NCI-H526 (cell line): ENCODE measurements at regions not wholly inside any gene's neighbourhood (a gene's known extent, or its start where the extent isn't known, plus 50 kb on each side); places are given as distances from the start of the nearest gene placed in this dataset.

ENCODE experiments used
- DNase-seq, 2 experiments: peaks; one replicate each; lab custom pipeline; 2025; lab: John Stamatoyannopoulos, UW

DNA sequence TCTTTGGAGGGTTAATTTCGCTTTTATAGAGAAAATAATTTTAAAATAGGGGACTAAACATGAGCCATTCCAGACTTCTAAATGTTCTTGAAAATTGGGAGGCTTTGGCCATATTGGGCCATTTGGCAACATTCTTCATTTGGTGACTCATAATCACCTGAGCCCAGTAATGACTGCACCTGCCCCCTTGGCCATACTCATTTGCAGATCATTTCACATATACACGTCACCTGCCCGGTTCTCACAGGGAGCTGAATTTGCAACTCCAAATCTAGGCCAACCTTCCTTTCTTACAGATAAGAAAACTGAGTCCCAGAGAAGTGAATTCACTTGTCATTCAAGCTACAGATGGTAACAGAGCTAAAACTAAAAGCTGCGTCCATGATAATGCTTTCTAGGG lies 289.7 kb downstream of the EPHA4 start:
- no peak for DNase-seq

DNA sequence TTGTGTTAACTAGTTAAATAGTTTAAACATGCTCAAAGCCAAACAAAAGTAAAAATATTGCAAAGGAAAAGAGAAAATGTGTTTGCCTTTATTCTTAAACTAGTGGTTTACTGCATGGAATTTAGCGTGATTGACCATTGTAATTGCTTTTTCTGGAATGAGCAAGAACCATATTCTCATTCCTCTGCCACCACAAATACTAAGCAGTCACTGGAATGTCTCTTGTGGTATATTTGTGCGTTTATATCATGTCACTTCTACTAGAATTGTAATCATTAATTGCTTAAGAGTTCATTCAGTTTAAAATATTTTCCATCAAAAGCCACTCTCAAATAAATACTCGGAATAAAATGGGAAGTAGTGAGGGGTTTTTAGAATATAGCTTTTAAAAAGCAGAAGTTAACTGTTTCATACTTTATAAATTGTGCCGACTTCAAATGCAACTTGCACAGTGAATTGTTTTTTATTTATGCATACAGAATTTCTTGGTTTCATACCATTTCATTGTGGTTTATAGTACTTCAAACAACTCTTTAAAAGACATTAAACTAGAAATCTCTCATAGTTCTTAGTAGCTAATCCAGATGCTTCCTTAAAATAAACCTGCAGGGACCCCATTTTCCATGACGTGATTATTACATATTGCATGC lies 288.1 kb downstream of the EPHA4 start:
- DNase-seq = no peak

DNA sequence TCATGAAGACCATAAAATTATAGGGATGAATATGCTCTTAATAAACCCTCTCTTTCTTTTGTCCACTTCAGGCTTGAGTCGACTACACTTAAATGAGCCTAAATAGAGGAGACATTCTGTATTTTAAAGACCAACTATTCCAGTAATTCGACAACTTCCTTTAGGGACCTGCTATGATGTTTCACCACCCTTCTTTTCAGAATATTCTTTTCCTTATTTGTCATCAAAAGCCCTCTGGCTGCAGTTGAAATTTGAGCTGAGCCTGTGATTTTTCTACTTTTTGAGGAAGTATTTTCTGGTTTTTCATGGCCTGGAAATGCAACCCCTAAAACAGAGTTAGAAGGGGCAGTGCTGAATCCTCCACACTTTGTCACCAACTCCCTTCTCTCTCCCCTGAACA lies 287.0 kb downstream of the EPHA4 start:
- no peak for DNase-seq

DNA sequence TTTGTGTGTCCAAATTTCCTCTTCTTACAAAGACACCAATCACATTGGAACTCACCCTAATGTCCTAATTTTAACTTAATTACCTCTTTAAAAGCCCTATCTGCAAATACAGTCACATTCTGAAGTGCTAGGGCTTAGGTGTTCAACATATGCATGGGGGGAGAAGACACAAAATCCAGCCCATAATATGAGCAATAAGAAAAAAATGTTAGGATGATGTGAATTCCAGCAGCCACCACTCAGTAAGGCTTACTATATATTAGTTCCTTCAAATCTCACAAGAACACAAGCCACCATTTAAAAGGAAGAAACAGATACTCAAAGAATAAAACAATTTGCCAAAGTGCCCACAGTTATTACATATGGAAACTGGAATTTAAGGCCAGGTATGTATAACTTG lies 285.7 kb downstream of the EPHA4 start:
- no peak for DNase-seq

DNA sequence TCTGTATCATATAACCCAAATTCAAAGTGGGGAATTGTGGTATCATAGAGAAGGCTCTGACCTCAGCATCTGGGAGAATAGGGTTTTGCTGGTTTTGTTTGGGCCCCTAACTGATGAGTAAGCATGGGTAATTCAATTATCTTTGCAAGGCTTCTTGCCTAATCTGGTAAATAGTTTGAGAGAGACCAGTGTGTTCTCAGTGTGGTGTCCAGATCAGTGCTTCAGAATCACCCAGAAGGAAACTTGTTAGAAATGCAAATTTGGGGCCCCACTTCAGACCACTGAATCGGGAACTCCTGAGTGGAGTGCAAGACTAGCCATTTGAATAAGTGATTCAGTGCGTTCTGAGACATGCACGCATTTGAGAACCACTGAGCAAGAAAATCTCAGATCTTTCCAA lies 282.7 kb downstream of the EPHA4 start:
- DNase-seq = no peak

DNA sequence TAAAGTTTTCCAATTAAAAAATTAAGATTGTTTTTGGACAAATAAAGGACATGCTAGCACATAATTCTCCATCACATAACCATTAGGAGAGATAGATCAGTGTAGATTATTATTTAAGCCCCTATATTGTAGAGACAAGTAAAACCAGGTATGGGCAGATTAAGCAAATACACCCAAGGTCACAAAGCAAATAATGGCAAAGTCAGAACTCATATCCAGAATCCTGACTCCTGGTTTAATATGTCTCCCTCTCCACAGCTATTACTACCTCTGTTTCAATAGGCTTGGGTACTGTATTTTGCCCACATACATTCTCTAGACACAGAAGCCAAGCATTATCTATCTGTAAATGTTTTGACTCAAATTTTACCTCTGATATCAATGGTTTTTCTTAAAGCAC lies 282.3 kb downstream of the EPHA4 start:
- DNase-seq = no peak

DNA sequence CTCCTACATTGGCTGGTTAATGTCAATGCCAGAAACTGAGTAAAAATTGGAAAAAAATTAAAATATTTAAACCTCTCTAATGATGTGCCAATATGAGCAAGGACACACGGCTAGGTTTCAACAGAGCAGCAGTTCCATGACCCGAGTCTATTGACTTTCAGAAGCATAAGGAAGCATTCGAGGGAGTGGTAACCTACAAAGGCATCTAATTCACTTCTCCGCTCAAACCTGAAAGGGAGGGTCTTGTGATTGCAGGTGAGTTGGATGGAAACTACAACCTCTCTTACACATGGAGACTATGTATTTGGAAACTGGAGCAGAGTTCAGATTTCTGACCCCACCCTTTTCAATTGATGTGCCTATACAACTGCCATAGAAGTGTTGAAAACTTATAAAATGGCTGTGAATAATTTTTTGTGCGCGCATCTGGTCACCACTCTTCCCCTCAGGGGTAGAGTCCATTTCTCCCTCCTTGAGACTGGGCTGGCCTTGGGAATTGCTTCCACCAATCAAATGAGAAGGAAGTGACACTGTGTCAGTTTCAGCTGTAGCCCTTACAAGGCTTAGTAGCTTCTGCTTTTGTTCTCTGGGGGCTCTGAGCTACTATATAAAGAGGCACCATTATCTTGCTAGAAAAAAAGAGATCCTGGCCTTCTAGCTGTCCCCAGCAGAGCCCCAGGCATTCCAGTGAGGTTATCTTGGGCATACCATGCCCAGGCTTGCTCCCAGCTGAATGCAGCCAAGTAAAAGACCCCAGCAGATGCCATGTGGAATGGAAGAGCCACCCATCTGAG lies 278.0 kb downstream of the EPHA4 start:
- DNase-seq = no peak

DNA sequence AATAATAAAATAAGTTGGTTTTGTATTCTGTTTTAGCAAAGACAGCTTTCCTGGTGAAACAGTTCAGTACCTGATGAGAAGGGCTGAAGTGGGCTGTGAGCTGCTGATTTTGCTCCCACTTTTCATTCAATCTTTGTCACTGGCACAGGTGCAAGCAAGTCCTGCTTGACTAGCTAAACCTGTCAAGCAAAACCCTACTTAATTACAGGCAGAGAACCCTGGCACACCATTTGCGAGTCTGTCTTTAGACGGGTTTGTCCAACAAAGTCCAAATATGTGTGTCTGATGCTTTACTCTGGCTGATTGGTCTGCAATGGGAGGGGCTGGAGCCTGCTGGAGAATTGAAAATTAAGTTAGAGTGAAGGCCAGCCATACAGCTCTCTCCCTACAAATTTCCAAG lies 267.2 kb downstream of the EPHA4 start:
- DNase-seq = peak in 1 of 2 experiments; percentile 17

DNA sequence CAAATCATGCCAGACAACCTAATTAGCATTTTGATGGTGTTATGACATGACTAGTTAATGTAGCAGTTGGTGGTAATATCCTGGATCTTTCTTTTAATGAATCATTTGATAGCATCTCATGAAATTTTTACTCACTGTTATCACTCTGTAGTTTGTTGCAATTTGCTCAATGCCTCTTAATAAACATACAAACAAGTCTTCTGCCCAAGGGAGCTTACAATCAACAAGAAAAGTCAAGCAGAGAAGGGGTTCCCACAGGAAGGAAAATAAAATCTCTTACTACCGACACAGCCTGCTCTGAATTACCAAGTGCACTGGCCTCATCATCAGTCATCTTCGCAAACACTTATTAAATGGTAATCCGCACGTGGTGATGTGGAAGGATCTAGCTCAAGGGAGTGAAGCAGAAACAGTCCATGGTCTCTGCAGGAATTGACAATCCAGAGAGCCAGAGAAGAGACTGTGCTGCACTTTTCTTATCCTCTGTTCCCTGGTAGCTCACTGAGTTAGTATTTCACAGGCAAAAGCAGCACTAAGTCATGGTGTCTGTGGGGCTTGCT lies 263.5 kb downstream of the EPHA4 start:
- no peak for DNase-seq

DNA sequence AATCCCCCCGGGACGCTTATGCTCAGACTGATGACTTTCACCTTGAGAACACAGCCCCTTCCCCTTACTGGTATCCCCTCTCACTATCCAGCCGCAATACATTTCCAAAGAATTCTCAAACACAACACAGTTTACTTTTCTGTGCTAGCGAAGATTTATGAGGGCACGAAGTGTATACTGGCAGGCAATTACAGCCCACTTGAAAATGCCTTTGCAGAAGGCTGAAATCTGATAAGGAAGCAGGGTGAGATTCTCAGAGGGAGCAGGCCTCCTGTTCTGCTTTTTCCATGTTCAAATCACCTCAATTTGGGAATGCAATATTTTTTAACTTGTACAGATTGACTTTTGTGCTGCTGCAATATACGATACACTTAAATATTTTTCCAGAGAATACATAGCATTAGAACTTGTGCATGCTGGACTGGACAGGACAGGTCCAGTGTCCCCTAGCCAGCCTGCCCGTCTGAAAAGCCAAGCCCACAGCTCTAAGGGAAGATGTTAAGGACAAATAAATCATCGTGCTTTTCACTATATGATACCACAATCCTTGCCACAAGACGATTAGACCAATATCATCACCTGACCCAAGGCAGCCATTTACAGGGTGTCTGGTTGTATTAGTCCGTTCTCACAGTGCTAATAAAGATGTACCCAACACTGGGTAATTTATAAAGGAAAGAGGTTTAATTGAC lies 262.1 kb downstream of the EPHA4 start:
- no peak for DNase-seq

DNA sequence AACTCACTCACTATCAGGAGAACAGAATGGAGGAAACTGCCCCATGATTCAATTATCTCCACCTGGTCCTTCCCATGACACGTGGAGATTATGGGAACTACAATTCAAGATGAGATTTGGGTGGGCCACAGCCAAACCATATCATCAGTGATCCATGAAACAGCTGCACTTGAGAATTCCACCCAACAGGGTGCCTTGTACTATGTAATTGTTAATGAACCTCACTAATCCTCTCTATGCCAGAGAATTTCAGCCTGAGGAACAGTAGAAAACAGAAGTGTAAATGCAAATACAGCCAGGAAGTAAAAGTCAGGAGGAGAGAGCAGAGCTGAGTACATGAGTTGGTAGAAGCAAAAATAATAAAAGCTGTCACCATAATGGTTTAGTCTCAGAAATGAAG lies 261.4 kb downstream of the EPHA4 start:
- DNase-seq = no peak

DNA sequence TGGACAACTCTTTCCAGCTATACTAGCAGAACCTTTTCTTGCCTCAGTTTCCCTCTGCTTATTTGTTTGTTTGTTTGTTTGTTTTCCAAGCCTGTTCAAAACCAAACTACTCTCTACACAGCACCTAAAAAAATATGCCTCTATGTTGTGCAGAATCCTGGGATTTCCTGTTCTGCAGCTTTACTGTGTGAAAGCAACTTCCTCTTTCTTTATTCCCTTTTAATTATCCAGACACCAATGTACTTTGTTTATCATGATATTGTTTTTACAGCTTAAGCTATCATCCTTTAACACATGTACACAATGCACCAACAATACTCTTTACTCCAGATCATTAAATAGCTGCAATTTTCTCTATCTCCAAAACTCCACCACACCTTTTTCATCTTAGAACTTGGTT lies 259.5 kb downstream of the EPHA4 start:
- DNase-seq = no peak

DNA sequence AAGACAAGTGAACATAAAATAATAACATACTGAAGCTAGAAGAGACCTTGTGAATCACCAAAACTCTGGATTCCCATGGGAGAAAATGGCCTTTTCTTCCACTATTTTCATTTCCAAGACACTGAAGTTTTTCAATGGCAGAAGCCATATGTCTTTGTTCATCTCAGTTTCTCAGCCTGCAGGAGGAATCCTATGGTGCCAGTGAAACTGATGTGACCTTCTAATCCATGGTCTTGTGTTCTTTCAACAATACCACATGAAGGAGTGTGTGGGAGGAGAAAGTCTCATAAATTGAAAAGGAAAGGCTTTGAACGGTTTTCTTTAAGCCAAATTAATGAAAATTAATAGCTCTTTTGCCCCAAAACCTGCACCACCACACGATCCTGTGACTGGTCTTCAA lies 257.3 kb downstream of the EPHA4 start:
- no peak for DNase-seq

DNA sequence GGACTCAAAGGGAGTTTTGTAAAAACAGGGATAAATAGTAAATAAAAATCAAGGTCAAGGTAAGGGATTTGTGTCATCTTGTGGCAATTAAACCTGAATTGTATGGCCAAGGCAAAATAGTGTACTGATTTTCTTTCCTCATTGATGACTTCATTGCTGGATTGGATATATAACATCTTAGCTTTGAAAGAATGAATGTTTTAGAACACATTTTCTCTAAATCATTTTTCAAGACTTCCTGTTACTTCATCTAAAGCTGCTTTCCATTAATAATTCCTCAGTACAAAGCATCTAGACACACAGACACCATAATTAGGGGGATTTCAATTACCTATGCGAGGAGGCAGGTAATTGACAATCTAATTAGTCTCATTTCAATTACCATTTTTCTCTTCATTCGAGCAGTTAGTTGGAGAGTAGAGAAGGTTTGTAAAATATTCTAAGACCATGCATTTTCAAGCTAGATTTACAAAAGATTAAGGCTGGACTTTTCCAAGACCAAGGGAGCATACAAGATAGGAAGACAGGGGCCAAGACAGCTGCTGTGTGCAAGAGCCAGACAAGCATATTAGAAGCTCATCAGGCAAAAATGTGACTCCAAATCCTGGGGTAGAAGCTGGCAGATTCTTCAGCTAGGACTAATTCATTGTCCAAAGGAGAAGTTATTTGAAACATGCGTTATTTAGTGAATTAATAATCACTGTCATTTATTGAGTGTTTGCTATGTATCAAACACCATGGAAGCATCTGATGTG lies 253.6 kb downstream of the EPHA4 start:
- no peak for DNase-seq

DNA sequence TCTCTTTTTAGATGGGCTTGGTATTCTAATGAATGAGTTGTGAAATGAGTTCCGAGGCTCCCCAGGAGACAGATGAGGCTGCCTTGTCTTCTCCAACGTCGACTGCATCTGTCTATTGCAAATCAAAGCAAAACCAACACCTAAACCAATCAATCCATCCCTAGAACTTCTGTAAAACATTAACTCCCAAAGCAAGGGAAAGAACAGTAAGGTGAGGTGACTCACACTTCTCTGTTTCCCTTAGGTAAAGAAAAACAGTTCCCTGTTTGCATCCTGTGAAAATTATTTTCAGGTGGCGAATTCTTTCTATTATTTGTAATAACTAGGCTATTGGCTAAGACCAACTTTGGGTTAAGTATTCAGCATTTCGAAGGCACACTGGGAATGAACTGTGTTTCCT lies 249.4 kb downstream of the EPHA4 start:
- no peak for DNase-seq

DNA sequence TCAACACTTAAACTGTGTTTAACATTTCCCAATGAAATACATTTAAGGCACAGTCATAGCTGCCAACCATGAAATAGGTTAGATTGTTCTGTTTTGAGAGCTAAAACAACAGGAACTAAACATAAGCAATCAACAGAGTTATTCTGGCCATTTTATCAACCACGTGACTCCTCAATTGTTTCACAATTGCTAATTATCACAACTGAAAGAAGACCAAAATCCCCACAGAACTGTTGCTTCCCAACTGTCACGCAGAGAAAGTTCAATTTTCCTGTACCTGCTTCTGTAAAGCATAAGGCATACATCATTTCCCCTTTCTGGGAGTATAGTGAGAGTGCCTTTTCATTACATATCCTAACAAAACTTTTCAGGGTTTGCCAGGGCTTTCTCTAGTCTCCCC lies 248.6 kb downstream of the EPHA4 start:
- DNase-seq = no peak

DNA sequence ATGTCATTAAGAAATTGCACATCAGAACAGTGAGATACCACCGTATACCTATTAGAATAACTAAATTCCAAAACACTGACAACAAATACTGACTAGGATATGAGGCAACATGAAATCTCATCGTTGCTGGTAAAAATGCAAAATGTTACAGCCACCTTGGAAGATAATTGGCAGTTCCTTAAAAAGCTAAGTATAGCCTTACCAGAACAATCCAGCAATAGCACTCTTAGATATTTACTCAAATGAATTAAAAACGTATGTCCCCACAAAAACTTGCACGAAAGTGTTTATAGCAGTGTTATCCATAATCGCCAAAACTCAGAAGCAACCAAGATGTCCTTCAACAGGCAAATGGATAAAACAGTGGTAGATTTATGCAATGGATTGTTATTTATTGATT lies 241.7 kb downstream of the EPHA4 start:
- no peak for DNase-seq

DNA sequence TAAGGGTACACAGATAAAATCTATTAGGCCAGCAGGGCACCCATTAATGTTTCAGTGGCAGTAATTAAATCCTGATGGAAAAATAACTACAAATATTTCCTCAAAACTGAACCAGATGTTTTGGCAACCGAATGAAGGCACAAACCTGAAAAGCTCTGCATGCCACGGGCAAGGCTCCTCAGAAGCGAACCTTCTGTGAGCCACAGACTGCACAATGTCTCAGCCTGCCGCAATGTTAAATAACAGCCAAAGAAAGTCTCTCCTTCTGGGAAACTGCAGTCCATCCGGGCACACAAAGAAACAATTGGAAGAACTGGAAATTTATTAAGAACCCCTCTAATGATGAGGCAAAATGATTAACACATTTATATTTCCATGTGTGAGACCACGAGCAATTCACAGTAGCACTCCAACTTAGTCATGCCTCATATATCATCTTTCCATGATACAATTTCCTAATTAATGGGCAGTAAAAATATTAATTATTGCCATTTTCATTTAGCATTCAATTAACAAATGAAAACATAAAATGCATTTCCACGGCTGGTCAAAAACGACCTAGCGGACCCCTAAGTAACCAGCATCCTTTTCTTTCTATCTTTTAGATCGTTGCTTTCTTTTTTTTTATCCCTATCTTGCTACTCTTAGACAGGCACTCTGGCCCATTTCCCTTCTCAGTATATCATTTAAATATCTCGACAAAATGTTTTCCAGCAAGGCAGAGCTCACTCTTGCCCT lies 237.5 kb downstream of the EPHA4 start:
- DNase-seq = no peak

DNA sequence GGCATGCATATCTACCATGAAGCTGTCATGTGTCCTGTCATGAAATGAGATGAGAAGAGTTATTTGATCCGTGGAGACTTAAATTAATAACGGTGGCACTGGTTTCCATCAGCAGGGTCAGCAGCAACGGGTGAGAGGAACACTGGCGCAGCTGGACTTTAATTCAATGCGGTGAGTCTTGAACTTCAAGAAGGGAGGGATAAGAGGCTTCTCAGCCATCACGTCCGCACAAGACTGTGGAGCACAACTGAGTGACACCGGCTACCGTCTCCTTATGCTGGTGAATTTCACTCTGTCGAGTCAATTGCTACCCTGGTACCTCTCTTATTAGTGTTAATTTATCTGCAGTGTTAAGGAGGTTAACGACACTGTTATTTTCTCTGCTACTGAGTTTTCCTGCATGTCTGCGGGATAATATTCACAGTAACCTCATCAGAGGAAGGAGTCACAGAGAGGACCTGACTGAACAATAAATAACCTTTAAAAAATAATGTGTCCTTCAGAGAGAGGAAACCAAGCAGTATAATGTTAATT lies 236.8 kb downstream of the EPHA4 start:
- DNase-seq = no peak

DNA sequence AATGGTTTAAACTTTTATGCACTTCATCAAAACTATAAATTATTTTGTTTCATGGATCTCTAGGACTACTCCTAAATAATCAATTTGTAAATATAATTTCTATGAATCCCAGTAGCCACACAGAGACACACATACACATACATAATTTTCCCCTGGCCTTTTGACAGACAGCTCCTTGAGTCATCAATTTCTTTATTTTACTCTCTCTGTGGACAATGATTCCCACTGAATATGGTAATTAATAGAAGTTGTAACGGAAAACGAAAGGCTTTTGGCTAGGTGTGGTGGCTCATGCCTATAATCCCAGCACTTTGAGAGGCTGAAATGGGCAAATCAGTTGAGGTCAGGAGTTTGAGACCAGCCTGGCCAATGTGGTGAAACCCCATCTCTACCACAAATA lies 235.1 kb downstream of the EPHA4 start:
- DNase-seq = no peak

DNA sequence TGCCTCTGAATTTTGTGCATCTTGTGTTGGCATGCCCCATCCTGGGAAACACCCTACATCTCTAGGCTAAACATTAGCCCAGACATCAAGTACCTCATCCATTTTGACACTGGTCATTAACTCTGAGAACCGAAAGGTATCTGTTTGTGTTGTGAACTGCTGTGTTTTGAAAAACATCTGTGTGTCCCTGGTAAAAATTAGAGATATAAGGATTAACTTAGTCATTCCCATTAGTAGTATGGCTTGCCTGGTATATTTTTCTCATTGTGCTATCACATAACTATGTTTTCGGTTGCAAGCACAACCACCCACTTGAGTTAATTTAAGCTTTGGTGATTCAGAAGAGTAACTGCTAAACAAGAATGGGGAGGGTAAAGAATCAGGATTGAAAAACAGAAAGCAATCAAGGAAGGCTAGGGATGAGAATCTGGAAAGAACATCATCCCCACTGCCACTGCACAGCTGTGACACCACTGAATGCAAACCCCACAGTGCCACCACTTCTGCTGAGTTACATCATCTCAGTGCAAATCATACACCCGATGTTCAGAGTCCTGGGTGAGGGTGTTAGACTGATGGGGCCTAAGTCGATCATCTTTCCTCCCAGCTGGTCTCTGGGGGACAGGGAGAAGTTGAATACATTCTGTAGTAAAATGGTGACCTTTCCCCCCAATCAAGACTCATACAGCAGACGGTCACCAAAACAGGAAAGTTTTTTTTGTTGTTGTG lies 234.0 kb downstream of the EPHA4 start:
- no peak for DNase-seq
